Upper lobe of left lung (tissue), 6 donors: ENCODE measurements at regions not wholly inside any gene's neighbourhood (a gene's known extent, or its start where the extent isn't known, plus 50 kb on each side); places are given as distances from the start of the nearest gene placed in this dataset.
"Not testable (repeated sequence)": the region's sequence is repeated elsewhere in the genome, so short reads cannot be mapped to it uniquely, and the experiment has no call there.

Experiments
- ATAC-seq, 2 donors: fragments of 200-7000 bp; cut with Tn5 transposase; one replicate each; pipeline ENCODE4 v1.9.1; 2022; ENCODE audit warnings: mild to moderate bottlenecking in 2 of 2, moderate library complexity in 2 of 2; ENCODE audit not compliant: low FRiP score in 2 of 2
- DNase-seq, 2 donors: peaks; one replicate each; pipeline ENCODE4 v3.0.0-alpha.2; 2019 to 2020
- H3K27ac ChIP-seq, 4 donors: fragments of 200-600 bp; sonication (generic); one replicate each; pipeline ENCODE4 v1.5.1; 2016 to 2019
- H3K27me3 ChIP-seq, 4 donors: fragments of 200-600 bp; sonication (generic); one replicate each; pipeline ENCODE4 v1.5.1; 2017 to 2019
- H3K36me3 ChIP-seq, 4 donors: fragments of 200-600 bp; sonication (generic); one replicate each; pipeline ENCODE4 v1.5.1; 2016 to 2019
- H3K4me1 ChIP-seq, 4 donors: fragments of 200-600 bp; sonication (generic); one replicate each; pipeline ENCODE4 v1.5.1; 2018 to 2019
- H3K4me3 ChIP-seq, 4 donors: fragments of 200-600 bp; sonication (generic); one replicate each; pipeline ENCODE4 v1.5.1; 2017 to 2019; ENCODE audit warnings: mild to moderate bottlenecking in 2 of 4, moderate library complexity in 1 of 4
- H3K9me3 ChIP-seq, 4 donors: fragments of 200-600 bp; sonication (generic); one replicate each; pipeline ENCODE4 v1.5.1; 2018 to 2019
- EP300 ChIP-seq, 4 donors: sonication (generic); formaldehyde crosslinking; IDR thresholded peaks; one replicate each; pipeline ENCODE4 v1.5.1; 2017; ENCODE audit warnings: antibody characterized with exemption in 4 of 4, control low read depth in 2 of 4
- POLR2A ChIP-seq, 4 donors: fragments of 450-650 bp; IDR thresholded peaks; one replicate each; pipeline ENCODE4 v1.5.1; 2016 to 2017; ENCODE audit warnings: antibody characterized with exemption in 4 of 4, mild to moderate bottlenecking in 2 of 4
- POLR2AphosphoS5 ChIP-seq, 2 donors: sonication (generic); formaldehyde crosslinking; IDR thresholded peaks; one replicate each; pipeline ENCODE4 v1.5.1; 2017; ENCODE audit warnings: antibody characterized with exemption in 2 of 2
- WGBS, 2 donors: methylation state at CpG; one replicate each; pipeline ENCODE4 v1.1.5; 2017 to 2018; 5-methylcytosine and 5-hydroxymethylcytosine counted together
- TF ChIP-seq, protein P1 (sequence below), 6 experiments: fragments of 450-650 bp in 4 of 6; fragments of 200-600 bp in 2 of 6; sonication (generic) in 2 of 6; IDR thresholded peaks; one replicate each; pipeline ENCODE4 v1.5.1; 2016 to 2019; ENCODE audit warnings: antibody characterized with exemption in 6 of 6
- donor health status: DM: no; HTN: no; CAD: no; lungs with moderate emphysema.
- donor health status: DM: no; HTN: yes; CAD: no; lungs with severe emphysema.

DNA sequence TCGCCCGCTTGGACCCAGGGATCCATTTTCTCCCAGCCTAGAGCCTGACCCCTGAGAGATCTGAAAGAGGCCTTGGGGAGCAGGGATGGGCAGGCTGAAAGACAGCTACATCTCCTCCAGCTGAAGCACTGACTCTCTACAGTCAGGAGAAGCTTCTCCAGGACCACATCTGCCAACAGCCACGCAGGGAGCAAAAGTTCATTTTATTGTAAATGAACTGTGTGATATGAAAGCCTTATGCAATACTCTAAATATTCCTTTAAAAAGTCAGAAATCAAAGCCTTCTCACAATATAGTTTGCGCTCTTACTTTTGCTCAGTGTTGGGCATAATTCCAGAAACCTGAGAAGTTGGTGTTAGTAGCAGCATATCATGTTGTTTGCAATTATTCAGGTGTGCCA, 428.9 kb upstream of the RAB6C start:
- Histone ChIP-seq H3K27ac (no peak overlapping the region), H3K4me1 (no peaks in the 10 kb centered on the region), H3K9me3 (peaks cover 0 to 4% (median 0%) of the 10 kb centered on the region in 4 donors), H3K36me3 (no peaks in the 10 kb centered on the region), H3K4me3 (no peak overlapping the region), H3K27me3 (no peaks in the 10 kb centered on the region)
- DNase-seq (no peak), ATAC-seq (no peak)
- WGBS, 2 donors = 81% methylated on average over 4 of the region's 4 CpGs
- TF ChIP-seq, protein P1, sequence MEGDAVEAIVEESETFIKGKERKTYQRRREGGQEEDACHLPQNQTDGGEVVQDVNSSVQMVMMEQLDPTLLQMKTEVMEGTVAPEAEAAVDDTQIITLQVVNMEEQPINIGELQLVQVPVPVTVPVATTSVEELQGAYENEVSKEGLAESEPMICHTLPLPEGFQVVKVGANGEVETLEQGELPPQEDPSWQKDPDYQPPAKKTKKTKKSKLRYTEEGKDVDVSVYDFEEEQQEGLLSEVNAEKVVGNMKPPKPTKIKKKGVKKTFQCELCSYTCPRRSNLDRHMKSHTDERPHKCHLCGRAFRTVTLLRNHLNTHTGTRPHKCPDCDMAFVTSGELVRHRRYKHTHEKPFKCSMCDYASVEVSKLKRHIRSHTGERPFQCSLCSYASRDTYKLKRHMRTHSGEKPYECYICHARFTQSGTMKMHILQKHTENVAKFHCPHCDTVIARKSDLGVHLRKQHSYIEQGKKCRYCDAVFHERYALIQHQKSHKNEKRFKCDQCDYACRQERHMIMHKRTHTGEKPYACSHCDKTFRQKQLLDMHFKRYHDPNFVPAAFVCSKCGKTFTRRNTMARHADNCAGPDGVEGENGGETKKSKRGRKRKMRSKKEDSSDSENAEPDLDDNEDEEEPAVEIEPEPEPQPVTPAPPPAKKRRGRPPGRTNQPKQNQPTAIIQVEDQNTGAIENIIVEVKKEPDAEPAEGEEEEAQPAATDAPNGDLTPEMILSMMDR (IDR thresholded peaks at IDR 0.05) = no peak
- no peak for TF ChIP-seq EP300 (IDR thresholded peaks at IDR 0.05)
- no peak for TF ChIP-seq POLR2A (IDR thresholded peaks at IDR 0.05)
- no peak for TF ChIP-seq POLR2AphosphoS5 (IDR thresholded peaks at IDR 0.05)

DNA sequence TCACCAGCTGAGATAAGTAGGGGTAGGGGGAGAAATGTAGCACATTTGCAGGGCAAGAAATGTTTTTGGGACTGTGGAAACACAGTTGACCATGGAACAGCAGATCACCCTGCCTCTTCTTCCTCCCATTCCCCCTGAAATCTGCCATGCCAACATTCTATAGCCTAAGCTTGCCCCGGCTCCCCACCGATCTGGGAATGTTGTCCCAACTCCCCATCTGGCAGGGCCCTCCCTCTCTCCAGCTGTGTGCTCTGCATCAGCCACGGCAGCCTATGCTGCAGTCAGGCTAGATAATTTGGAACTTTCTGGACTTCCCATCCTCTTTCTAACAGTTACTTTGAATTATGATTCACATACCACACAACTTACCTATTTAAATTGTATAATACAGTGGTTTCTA, 425.1 kb upstream of the RAB6C start:
- DNase-seq (no peak), ATAC-seq (no peak)
- TF ChIP-seq POLR2A (IDR thresholded peaks at IDR 0.05) = no peak
- TF ChIP-seq, protein P1 (IDR thresholded peaks at IDR 0.05) = no peak
- TF ChIP-seq POLR2AphosphoS5 (IDR thresholded peaks at IDR 0.05) = no peak
- no peak for TF ChIP-seq EP300 (IDR thresholded peaks at IDR 0.05)
- Histone ChIP-seq H3K9me3 (no peaks in the 10 kb centered on the region), H3K27me3 (no peaks in the 10 kb centered on the region), H3K4me3 (no peak overlapping the region), H3K36me3 (no peaks in the 10 kb centered on the region), H3K27ac (no peak overlapping the region), H3K4me1 (no peaks in the 10 kb centered on the region)
- WGBS, 2 donors = 21 to 39% methylated on average over 3 of the region's 3 CpGs

DNA sequence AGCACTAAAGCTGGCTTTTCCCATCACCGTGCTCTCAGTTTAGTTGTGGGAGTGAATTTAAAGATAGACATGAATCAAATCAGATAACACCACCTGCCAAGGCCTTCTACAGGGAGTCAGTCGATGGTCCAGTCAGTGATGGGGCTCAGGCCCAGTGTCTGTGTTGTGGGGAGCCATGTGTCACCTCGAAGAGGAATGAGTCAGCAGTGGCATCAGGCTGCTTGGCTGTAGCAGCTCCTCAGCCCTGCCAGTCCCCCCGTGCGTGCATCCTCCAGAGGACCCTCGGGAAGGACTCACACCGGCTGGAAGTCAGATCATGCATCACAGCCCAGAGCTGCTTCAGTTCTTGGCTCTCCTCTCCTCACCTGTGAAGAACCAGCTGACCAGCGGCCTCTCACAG, 420.4 kb upstream of the RAB6C start:
- no peak for DNase-seq
- no peaks in the 10 kb centered on the region for H3K36me3 ChIP-seq
- 74 to 79% methylated on average over 7 to 8 of the region's 8 CpGs for WGBS, 2 donors
- H3K4me3 ChIP-seq = no peak overlapping the region
- no peak overlapping the region for H3K27ac ChIP-seq
- no peaks in the 10 kb centered on the region for H3K27me3 ChIP-seq
- H3K4me1 ChIP-seq = no peaks in the 10 kb centered on the region
- TF ChIP-seq, protein P1 (IDR thresholded peaks at IDR 0.05) = no peak
- TF ChIP-seq EP300 (IDR thresholded peaks at IDR 0.05) (no peak), POLR2AphosphoS5 (IDR thresholded peaks at IDR 0.05) (no peak), POLR2A (IDR thresholded peaks at IDR 0.05) (no peak)
- ATAC-seq = no peak
- no peaks in the 10 kb centered on the region for H3K9me3 ChIP-seq

DNA sequence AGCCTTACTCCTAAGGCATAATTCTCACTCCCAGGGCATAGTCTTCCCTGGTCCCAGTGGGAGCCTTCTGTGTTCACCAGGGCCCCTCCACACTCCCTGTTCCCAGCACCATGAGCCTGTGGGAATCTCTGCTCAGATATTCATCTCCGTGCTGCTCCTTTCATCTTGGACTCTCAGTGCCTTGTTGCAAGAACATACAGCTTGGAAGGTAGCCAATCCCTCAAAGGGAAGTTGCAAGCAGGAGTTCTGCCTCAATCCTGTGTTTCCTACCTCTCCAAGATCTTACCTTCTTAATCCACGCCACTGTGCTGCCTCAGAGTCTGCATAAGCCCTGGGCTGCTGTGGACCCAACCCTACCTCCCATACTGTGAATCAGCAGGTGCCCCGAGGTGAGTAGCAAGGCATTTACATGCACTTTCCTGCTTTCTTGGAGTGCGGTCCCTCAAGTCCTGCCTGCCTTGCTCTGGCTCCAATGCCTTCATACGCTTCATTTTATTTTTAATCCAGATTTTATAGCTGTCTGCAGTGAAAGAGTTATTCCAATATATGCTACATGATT, 413.8 kb upstream of the RAB6C start:
- Histone ChIP-seq H3K4me1 (no peaks in the 10 kb centered on the region), H3K4me3 (no peak overlapping the region), H3K27ac (no peak overlapping the region), H3K36me3 (no peaks in the 10 kb centered on the region), H3K27me3 (no peaks in the 10 kb centered on the region), H3K9me3 (peaks cover 0 to 5% (median 0%) of the 10 kb centered on the region in 4 donors)
- ATAC-seq (peak in 1 of 2 donors; percentile 34), DNase-seq (no peak)
- TF ChIP-seq EP300 (IDR thresholded peaks at IDR 0.05) (no peak), POLR2A (IDR thresholded peaks at IDR 0.05) (no peak), POLR2AphosphoS5 (IDR thresholded peaks at IDR 0.05) (no peak)
- TF ChIP-seq, protein P1 (IDR thresholded peaks at IDR 0.05) = no peak
- 49 to 53% methylated on average over 5 of the region's 5 CpGs for WGBS, 2 donors

DNA sequence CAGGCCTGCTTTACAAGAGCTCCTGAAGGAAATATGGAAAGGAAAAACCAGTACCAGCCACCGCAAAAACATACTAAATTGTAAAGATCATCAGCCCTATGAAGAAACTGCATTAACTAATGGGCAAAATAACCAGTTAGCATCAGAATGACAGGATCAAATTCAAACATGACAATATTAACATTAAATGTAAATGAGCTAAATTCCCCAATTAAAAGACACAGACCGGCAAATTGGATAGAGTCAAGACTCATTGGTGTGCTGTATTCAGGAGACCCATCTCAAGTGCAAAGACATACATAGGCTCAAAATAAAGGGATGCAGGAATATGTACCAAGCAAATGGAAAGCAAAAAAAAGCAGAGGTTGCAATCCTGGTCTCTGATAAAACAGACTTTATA, 408.7 kb upstream of the RAB6C start:
- peaks cover 0 to 10% (median 3%) of the 10 kb centered on the region in 4 donors for H3K9me3 ChIP-seq
- H3K36me3 ChIP-seq, H3K27me3 ChIP-seq, DNase-seq, ATAC-seq, H3K4me3 ChIP-seq, H3K4me1 ChIP-seq, H3K27ac ChIP-seq: not testable (repeated sequence)
- WGBS, 2 donors = 98% methylated on average over 2 of the region's 2 CpGs
